SK-N-SH (cell line): ENCODE measurements at regions not wholly inside any gene's neighbourhood (a gene's known extent, or its start where the extent isn't known, plus 50 kb on each side); places are given as distances from the start of the nearest gene placed in this dataset.
A peak's percentile ranks its signal among the peaks of the same experiment; 100 is the strongest.

Source experiments
- CTCF ChIA-PET: fragments of 300-600, 350-600 bp; formaldehyde crosslinking; extraction: SDS; loops from one replicate; lab custom pipeline; 2021; lab: Yijun Ruan, JAX
- POLR2A ChIA-PET: fragments of 350-600 bp; sonication (Branson Sonifier 250); formaldehyde crosslinking; extraction: SDS; loops from one replicate; lab custom pipeline; 2020; ENCODE audit warnings: antibody characterized with exemption, inconsistent platforms; lab: Yijun Ruan, JAX
- DNase-seq: peaks from one replicate; pipeline ENCODE4 v3.0.0; 2012
- H2AFZ ChIP-seq: fragments of 200-600 bp; sonication (generic); 2 replicates; pipeline ENCODE4 v1.8.1; 2016; ENCODE audit warnings: antibody characterized with exemption, mild to moderate bottlenecking, low read depth
- H3F3A ChIP-seq: fragments of 200-600 bp; sonication (generic); replicated peaks from 2 replicates; pipeline ENCODE3; 2016; ENCODE audit warnings: antibody characterized with exemption, mild to moderate bottlenecking; ENCODE audit not compliant: insufficient read depth
- H3K27ac ChIP-seq, 2 experiments: fragments of 200-500 bp in 1 of 2; fragments of 200-600 bp in 1 of 2; sonication (Bioruptor generic) in 1 of 2; sonication (generic), shearing (Covaris generic) in 1 of 2; 2 replicates each; pipeline versions ENCODE4 v1.5.1 to v1.6.1; 2014 to 2016; ENCODE audit warnings: low read depth in 2 of 2, inconsistent platforms in 1 of 2, low read length in 1 of 2, mild to moderate bottlenecking in 1 of 2, mixed read lengths in 1 of 2
- H3K27me3 ChIP-seq: fragments of 200-600 bp; sonication (generic), shearing (Covaris generic); 2 replicates; pipeline ENCODE4 v1.6.1; 2016; ENCODE audit warnings: mixed run types; ENCODE audit not compliant: insufficient read depth
- H3K36me3 ChIP-seq, 2 experiments: fragments of 200-500 bp in 1 of 2; fragments of 200-600 bp in 1 of 2; sonication (Bioruptor generic) in 1 of 2; sonication (generic) in 1 of 2; replicated peaks in 1 of 2; 2 replicates each; pipeline versions ENCODE3 to v1.5.1; 2014 to 2016; ENCODE audit warnings: low read length in 1 of 2, mild to moderate bottlenecking in 1 of 2; ENCODE audit not compliant: insufficient read depth in 2 of 2, control insufficient read depth in 1 of 2
- H3K4me1 ChIP-seq, 2 experiments: fragments of 200-500 bp in 1 of 2; fragments of 200-600 bp in 1 of 2; sonication (Bioruptor generic) in 1 of 2; sonication (generic), shearing (Covaris generic) in 1 of 2; 2 replicates each; pipeline versions ENCODE4 v1.5.1 to v1.6.1; 2014 to 2016; ENCODE audit warnings: low read depth in 1 of 2, low read length in 1 of 2, mixed run types in 1 of 2; ENCODE audit not compliant: insufficient read depth in 2 of 2, control insufficient read depth in 1 of 2
- H3K4me2 ChIP-seq: fragments of 200-600 bp; sonication (generic), shearing (Covaris generic); 2 replicates; pipeline ENCODE4 v1.6.1; 2017; ENCODE audit warnings: mixed run types
- H3K4me3 ChIP-seq, 2 experiments: fragments of 200-500 bp in 1 of 2; fragments of 200-600 bp in 1 of 2; sonication (Bioruptor generic) in 1 of 2; sonication (generic), shearing (Covaris generic) in 1 of 2; 2 replicates each; pipeline versions ENCODE4 v1.5.1 to v1.8.1; 2014 to 2016; ENCODE audit warnings: low read depth in 2 of 2, inconsistent platforms in 1 of 2, low read length in 1 of 2, mild to moderate bottlenecking in 1 of 2, mixed read lengths in 1 of 2, moderate library complexity in 1 of 2
- H3K79me2 ChIP-seq: fragments of 200-600 bp; sonication (generic); 2 replicates; pipeline ENCODE4 v1.8.1; 2017; ENCODE audit warnings: mild to moderate bottlenecking; ENCODE audit not compliant: insufficient read depth
- H3K9ac ChIP-seq: fragments of 200-600 bp; sonication (generic); 2 replicates; pipeline ENCODE4 v1.6.1; 2017; ENCODE audit warnings: mixed run types
- H3K9me2 ChIP-seq: fragments of 200-600 bp; sonication (generic); 2 replicates; pipeline ENCODE4 v1.6.1; 2017; ENCODE audit warnings: mixed run types
- H3K9me3 ChIP-seq: fragments of 200-600 bp; sonication (generic); 2 replicates; pipeline ENCODE4 v1.6.1; 2017; ENCODE audit warnings: mixed run types, mild to moderate bottlenecking, moderate library complexity
- H4K20me1 ChIP-seq: fragments of 200-600 bp; sonication (generic); 2 replicates; pipeline ENCODE4 v1.6.1; 2017; ENCODE audit warnings: mild to moderate bottlenecking, mixed run types; ENCODE audit not compliant: insufficient read depth
- CHD2 ChIP-seq: fragments of 150-350 bp; IDR thresholded peaks from 2 replicates; pipeline ENCODE4 v1.6.1; 2018; ENCODE audit warnings: low read length; ENCODE audit not compliant: partially characterized antibody
- EP300 ChIP-seq, 2 experiments: IDR thresholded peaks; 2 replicates each; pipeline versions ENCODE4 v1.4.0 to v1.6.1; 2012; ENCODE audit warnings: borderline replicate concordance in 1 of 2, low read depth in 1 of 2, low read length in 1 of 2
- EZH2phosphoT487 ChIP-seq: fragments of 200-600 bp; sonication (generic); IDR thresholded peaks from 2 replicates; pipeline ENCODE4 v1.6.1; 2017; ENCODE audit warnings: low read depth, mixed run types, mild to moderate bottlenecking, antibody characterized with exemption, moderate library complexity, borderline replicate concordance
- FOXJ3 ChIP-seq: sonication (generic); formaldehyde crosslinking; IDR thresholded peaks from 2 replicates; pipeline ENCODE4 v1.5.1; 2020; ENCODE audit warnings: mild to moderate bottlenecking, missing genetic modification reagents
- FOXM1 ChIP-seq: IDR thresholded peaks from 2 replicates; pipeline ENCODE4 v1.4.0; 2012; ENCODE audit warnings: low read depth, mild to moderate bottlenecking
- GABPA ChIP-seq: IDR thresholded peaks from 2 replicates; pipeline ENCODE4 v1.4.0; 2012; ENCODE audit warnings: low read depth, mild to moderate bottlenecking
- GATA2 ChIP-seq: sonication (generic); formaldehyde crosslinking; IDR thresholded peaks from 2 replicates; pipeline ENCODE4 v1.5.0; 2020; ENCODE audit warnings: mild to moderate bottlenecking, missing genetic modification reagents
- JUND ChIP-seq: IDR thresholded peaks from 2 replicates; pipeline ENCODE4 v1.4.0; 2012
- MXI1 ChIP-seq: IDR thresholded peaks from 2 replicates; pipeline ENCODE4 v1.6.1; 2012; ENCODE audit warnings: mild to moderate bottlenecking, low read depth, low read length, improper control_type of control experiment
- POLR2AphosphoS5 ChIP-seq: IDR thresholded peaks from 2 replicates; pipeline ENCODE4 v1.6.1; 2012; ENCODE audit warnings: low read depth, low read length
- RCOR1 ChIP-seq: fragments of 150-350 bp; IDR thresholded peaks from 2 replicates; pipeline ENCODE4 v1.6.1; 2017; ENCODE audit warnings: antibody characterized with exemption, low read length
- RFX5 ChIP-seq: IDR thresholded peaks from 2 replicates; pipeline ENCODE4 v1.6.1; 2012; ENCODE audit warnings: mild to moderate bottlenecking, improper control_type of control experiment, low read length
- RXRA ChIP-seq: IDR thresholded peaks from 2 replicates; pipeline ENCODE4 v1.4.0; 2012; ENCODE audit warnings: low read depth, mild to moderate bottlenecking, borderline replicate concordance
- SIN3A ChIP-seq: IDR thresholded peaks from 2 replicates; pipeline ENCODE4 v1.6.1; 2012; ENCODE audit warnings: low read depth, mild to moderate bottlenecking, low read length, moderate library complexity, borderline replicate concordance
- SMC3 ChIP-seq: IDR thresholded peaks from 2 replicates; pipeline ENCODE4 v1.6.1; 2012; ENCODE audit warnings: low read depth, low read length, improper control_type of control experiment
- TAF1 ChIP-seq: IDR thresholded peaks from 2 replicates; pipeline ENCODE4 v1.6.1; 2012; ENCODE audit warnings: low read depth, mild to moderate bottlenecking, low read length, moderate library complexity, borderline replicate concordance
- TCF12 ChIP-seq: IDR thresholded peaks from 2 replicates; pipeline ENCODE4 v1.4.0; 2012
- TEAD4 ChIP-seq: IDR thresholded peaks from 2 replicates; pipeline ENCODE4 v1.4.0; 2012; ENCODE audit warnings: mild to moderate bottlenecking, borderline replicate concordance; ENCODE audit not compliant: insufficient read depth
- YY1 ChIP-seq: IDR thresholded peaks from 2 replicates; pipeline ENCODE4 v1.4.0; 2012; ENCODE audit warnings: low read depth, mild to moderate bottlenecking
- WGBS: methylation state at CpG from one replicate; pipeline ENCODE4 v1.1.6; 2017; ENCODE audit warnings: low lambda C conversion rate; 5-methylcytosine and 5-hydroxymethylcytosine counted together
- TF ChIP-seq, protein P1 (sequence below): fragments of 150-350 bp; IDR thresholded peaks from 2 replicates; pipeline ENCODE4 v1.6.1; 2016; ENCODE audit warnings: mild to moderate bottlenecking, low read depth, low read length
- TF ChIP-seq, protein P2 (sequence below): IDR thresholded peaks from 2 replicates; pipeline ENCODE4 v1.4.0; 2012; ENCODE audit warnings: low read depth, borderline replicate concordance
- TF ChIP-seq, protein P3 (sequence below): fragments of 150-350 bp; IDR thresholded peaks from 2 replicates; pipeline ENCODE4 v1.6.1; 2017; ENCODE audit warnings: antibody characterized with exemption, low read length, low read depth, borderline replicate concordance
- TF ChIP-seq, protein P4 (sequence below): fragments of 200-600 bp; sonication (generic); IDR thresholded peaks from 2 replicates; pipeline ENCODE4 v1.6.1; 2017; ENCODE audit warnings: antibody characterized with exemption, mild to moderate bottlenecking, moderate library complexity

DNA sequence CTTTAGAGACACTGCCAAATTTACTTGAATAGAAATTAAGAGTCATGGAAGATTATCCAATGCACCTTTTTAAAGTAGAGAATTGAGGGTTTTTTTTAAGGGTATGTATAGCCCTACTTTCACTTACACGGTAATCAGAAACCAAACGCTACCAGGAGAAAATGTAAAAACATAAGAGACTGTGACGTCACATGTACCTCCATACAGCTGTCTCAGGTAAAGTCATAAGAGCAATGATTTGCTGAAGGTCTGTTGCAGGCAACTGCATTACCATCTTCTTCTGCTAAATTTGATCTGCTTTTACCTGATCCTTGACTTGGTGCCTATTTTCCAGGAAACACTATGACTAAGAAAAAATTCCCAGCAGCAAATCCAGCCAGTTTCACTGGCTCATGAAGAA is 478.5 kb upstream of the DDX18 start:
- Histone ChIP-seq H3K9ac (no peak overlapping the region), H2AFZ (no peak overlapping the region), H3K27ac (peak overlapping the region in 1 of 2 experiments; percentile 77; a peak in 2 of 4 replicates), H3K9me3 (no peaks in the 10 kb centered on the region), H3K4me1 (peaks cover 0 to 2% of the 10 kb centered on the region in 2 experiments; a peak in 1 of 4 replicates), H3K79me2 (no peaks in the 10 kb centered on the region), H3K9me2 (no peaks in the 10 kb centered on the region), H3F3A (no peaks in the 10 kb centered on the region), H3K27me3 (no peaks in the 10 kb centered on the region), H3K36me3 (no peaks in the 10 kb centered on the region), H4K20me1 (no peaks in the 10 kb centered on the region), H3K4me3 (no peak overlapping the region), H3K4me2 (no peak overlapping the region)
- TF ChIP-seq, protein P1, sequence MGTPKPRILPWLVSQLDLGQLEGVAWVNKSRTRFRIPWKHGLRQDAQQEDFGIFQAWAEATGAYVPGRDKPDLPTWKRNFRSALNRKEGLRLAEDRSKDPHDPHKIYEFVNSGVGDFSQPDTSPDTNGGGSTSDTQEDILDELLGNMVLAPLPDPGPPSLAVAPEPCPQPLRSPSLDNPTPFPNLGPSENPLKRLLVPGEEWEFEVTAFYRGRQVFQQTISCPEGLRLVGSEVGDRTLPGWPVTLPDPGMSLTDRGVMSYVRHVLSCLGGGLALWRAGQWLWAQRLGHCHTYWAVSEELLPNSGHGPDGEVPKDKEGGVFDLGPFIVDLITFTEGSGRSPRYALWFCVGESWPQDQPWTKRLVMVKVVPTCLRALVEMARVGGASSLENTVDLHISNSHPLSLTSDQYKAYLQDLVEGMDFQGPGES = no peak
- ChIA-PET CTCF (no interaction called here), POLR2A (interaction anchor here (0.7 to 0.9 kb wide), 2 partner anchors 295 to 382 kb away, joined by 3 read pairs; no protein-coding TSS in a partner anchor)
- DNase-seq = no peak
- WGBS = 63% methylated on average over 3 of the region's 3 CpGs

DNA sequence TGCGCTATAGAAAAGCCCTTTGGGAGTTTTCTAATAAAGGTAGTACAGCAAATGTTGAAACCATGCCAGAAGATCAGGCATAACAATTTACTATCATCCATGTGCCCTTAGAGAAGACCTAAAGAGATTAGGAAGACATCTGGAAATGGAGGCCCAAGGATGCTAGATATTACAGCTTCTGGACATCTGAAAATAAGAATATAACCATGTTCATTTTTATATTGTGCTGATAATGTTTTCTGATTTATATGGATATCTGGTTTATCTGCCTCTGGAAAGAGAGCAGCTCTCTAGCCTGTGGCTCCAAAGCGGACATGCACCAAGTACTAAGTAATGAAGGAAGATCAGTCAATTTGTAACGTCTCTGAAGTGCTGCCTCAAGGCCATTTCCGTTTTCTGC is 478.0 kb upstream of the DDX18 start:
- Histone ChIP-seq H3K79me2 (no peaks in the 10 kb centered on the region), H3F3A (no peaks in the 10 kb centered on the region), H3K4me3 (no peak overlapping the region), H3K4me2 (no peak overlapping the region), H4K20me1 (no peaks in the 10 kb centered on the region), H3K27ac (peak overlapping the region in 1 of 2 experiments; percentile 77; a peak in 2 of 4 replicates), H3K4me1 (peaks cover 0 to 2% of the 10 kb centered on the region in 2 experiments; a peak in 1 of 4 replicates), H3K9ac (no peak overlapping the region), H2AFZ (no peak overlapping the region), H3K9me3 (no peaks in the 10 kb centered on the region), H3K36me3 (no peaks in the 10 kb centered on the region), H3K27me3 (no peaks in the 10 kb centered on the region), H3K9me2 (no peaks in the 10 kb centered on the region)
- 27% methylated on average over 4 of the region's 4 CpGs for WGBS
- DNase-seq = peak; percentile 31
- CTCF ChIA-PET = no interaction called here
- POLR2A ChIA-PET = interaction anchor here (0.7 to 0.9 kb wide), 2 partner anchors 294 to 381 kb away, joined by 3 read pairs; no protein-coding TSS in a partner anchor
- TF ChIP-seq MXI1 (no peak), RCOR1 (peak; percentile 35; the same call in 1 of the 2 replicates), EP300 (IDR thresholded peaks at IDR 0.05; ENCODE audit: borderline replicate concordance in 1 of 2, low read depth in 1 of 2, low read length in 1 of 2) (peak in 1 of 2 experiments; percentile 71; a peak in 2 of 4 replicates), GABPA (no peak), TCF12 (0 out of 2 replicates have a peak, but pooled peaks have one; percentile 7), CHD2 (peak; percentile 18), FOXM1 (no peak), RFX5 (no peak), SMC3 (no peak), JUND (no peak), POLR2AphosphoS5 (no peak), RXRA (no peak), SIN3A (no peak), YY1 (no peak), FOXJ3 (peak; percentile 44; the same call in 1 of the 2 replicates), EZH2phosphoT487 (no peak), GATA2 (peak; percentile 83), TEAD4 (no peak), TAF1 (no peak)
- TF ChIP-seq, protein P2, sequence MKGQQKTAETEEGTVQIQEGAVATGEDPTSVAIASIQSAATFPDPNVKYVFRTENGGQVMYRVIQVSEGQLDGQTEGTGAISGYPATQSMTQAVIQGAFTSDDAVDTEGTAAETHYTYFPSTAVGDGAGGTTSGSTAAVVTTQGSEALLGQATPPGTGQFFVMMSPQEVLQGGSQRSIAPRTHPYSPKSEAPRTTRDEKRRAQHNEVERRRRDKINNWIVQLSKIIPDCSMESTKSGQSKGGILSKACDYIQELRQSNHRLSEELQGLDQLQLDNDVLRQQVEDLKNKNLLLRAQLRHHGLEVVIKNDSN = no peak
- TF ChIP-seq, protein P3, sequence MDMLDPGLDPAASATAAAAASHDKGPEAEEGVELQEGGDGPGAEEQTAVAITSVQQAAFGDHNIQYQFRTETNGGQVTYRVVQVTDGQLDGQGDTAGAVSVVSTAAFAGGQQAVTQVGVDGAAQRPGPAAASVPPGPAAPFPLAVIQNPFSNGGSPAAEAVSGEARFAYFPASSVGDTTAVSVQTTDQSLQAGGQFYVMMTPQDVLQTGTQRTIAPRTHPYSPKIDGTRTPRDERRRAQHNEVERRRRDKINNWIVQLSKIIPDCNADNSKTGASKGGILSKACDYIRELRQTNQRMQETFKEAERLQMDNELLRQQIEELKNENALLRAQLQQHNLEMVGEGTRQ = no peak
- TF ChIP-seq, protein P1 = no peak
- TF ChIP-seq, protein P4, sequence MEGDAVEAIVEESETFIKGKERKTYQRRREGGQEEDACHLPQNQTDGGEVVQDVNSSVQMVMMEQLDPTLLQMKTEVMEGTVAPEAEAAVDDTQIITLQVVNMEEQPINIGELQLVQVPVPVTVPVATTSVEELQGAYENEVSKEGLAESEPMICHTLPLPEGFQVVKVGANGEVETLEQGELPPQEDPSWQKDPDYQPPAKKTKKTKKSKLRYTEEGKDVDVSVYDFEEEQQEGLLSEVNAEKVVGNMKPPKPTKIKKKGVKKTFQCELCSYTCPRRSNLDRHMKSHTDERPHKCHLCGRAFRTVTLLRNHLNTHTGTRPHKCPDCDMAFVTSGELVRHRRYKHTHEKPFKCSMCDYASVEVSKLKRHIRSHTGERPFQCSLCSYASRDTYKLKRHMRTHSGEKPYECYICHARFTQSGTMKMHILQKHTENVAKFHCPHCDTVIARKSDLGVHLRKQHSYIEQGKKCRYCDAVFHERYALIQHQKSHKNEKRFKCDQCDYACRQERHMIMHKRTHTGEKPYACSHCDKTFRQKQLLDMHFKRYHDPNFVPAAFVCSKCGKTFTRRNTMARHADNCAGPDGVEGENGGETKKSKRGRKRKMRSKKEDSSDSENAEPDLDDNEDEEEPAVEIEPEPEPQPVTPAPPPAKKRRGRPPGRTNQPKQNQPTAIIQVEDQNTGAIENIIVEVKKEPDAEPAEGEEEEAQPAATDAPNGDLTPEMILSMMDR = no peak
